Skeletal muscle satellite cell (primary cell): ENCODE measurements at regions not wholly inside any gene's neighbourhood (a gene's known extent, or its start where the extent isn't known, plus 50 kb on each side); places are given as distances from the start of the nearest gene placed in this dataset.
A peak's percentile ranks its signal among the peaks of the same experiment; 100 is the strongest.

Experiments used
- H3K27me3 ChIP-seq: 2 replicates; pipeline ENCODE4 v1.7.0; 2013; ENCODE audit warnings: low read length; ENCODE audit not compliant: control insufficient read depth, insufficient read depth
- H3K36me3 ChIP-seq: 2 replicates; pipeline ENCODE4 v1.7.0; 2013; ENCODE audit warnings: mild to moderate bottlenecking, control low read depth, low read length; ENCODE audit not compliant: insufficient read depth
- H3K4me1 ChIP-seq: 2 replicates; pipeline ENCODE4 v1.7.0; 2013; ENCODE audit warnings: low read length; ENCODE audit not compliant: control insufficient read depth, insufficient read depth
- H3K4me2 ChIP-seq: 2 replicates; pipeline ENCODE4 v1.7.0; 2013; ENCODE audit warnings: mild to moderate bottlenecking, low read length
- H3K4me3 ChIP-seq: 2 replicates; pipeline ENCODE4 v1.7.0; 2013; ENCODE audit warnings: low read length
- H3K9ac ChIP-seq: 2 replicates; pipeline ENCODE4 v1.7.0; 2013; ENCODE audit warnings: mild to moderate bottlenecking, low read depth, low read length, moderate library complexity
- H3K9me3 ChIP-seq: replicated peaks from 2 replicates; pipeline ENCODE4 v1.7.0; 2013; ENCODE audit warnings: mild to moderate bottlenecking, control low read depth, low read length

- no peak overlapping the region for H3K9ac ChIP-seq
- H3K4me3 ChIP-seq: no peak overlapping the region
Measured at GRCh38 chr20:22446613-22447446, 137.5 kb downstream of the FOXA2 start.

GRCh38 chr20:22442318-22442717, 142.1 kb downstream of the FOXA2 start:
- Histone ChIP-seq H3K4me2 (no peak overlapping the region), H3K4me3 (no peak overlapping the region), H3K27me3 (peaks cover 4% of the 10 kb centered on the region), H3K4me1 (no peaks in the 10 kb centered on the region), H3K9me3 (no peaks in the 10 kb centered on the region), H3K36me3 (no peaks in the 10 kb centered on the region), H3K9ac (no peak overlapping the region)

More at GRCh38 chr20:22446613-22447446, 137.5 kb downstream of the FOXA2 start:
- no peaks in the 10 kb centered on the region for H3K9me3 ChIP-seq
- no peaks in the 10 kb centered on the region for H3K36me3 ChIP-seq
- no peaks in the 10 kb centered on the region for H3K4me1 ChIP-seq
- H3K27me3 ChIP-seq: peaks cover 6% of the 10 kb centered on the region
- peak overlapping the region; percentile 44 for H3K4me2 ChIP-seq

DNA sequence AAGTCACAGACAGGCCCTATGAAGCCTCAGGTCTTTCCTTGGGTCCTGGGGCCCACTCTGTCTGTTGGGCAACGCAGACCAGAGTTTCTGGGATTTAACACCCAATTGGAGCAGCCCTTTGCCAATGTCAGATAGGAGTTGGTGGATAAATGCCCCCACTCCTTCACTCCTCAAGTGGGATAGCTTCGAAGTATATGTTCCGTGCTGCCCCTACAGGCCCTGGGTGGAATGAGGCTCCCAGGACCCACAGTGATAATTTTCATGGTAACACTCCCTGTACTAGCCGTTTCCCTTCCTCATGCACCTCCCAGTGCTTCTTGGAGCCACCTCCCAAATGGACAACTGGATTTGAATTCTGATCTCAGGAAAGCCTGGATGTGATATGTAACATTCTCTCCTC, 145.4 kb downstream of the FOXA2 start:
- no peaks in the 10 kb centered on the region for H3K9me3 ChIP-seq
- no peaks in the 10 kb centered on the region for H3K36me3 ChIP-seq
- H3K4me1 ChIP-seq: no peaks in the 10 kb centered on the region
- H3K4me3 ChIP-seq: no peak overlapping the region
- peaks cover 2% of the 10 kb centered on the region for H3K27me3 ChIP-seq
- H3K4me2 ChIP-seq: no peak overlapping the region
- H3K9ac ChIP-seq: no peak overlapping the region

DNA sequence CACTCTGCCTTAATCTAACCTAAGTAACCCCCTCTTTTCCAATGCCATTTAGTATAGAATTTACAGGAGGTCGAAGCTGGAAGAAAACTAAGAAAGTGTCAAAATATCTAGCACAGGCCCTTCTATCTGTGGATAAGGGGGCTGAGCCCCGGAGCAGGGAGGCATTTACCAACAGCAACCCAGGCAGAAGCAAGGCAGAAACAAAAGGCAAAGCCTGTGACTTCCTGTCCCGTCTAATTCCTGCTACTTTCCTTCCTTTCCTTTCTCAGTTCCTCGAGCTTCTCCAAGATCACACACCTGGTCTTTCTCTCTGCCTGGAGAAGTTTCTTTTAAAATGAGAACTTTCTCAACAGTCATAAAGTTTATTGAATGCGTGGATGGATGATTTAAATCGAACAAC, 146.0 kb downstream of the FOXA2 start:
- Histone ChIP-seq H3K4me2 (no peak overlapping the region), H3K9ac (no peak overlapping the region), H3K27me3 (peaks cover 2% of the 10 kb centered on the region), H3K4me1 (no peaks in the 10 kb centered on the region), H3K4me3 (no peak overlapping the region), H3K9me3 (no peaks in the 10 kb centered on the region), H3K36me3 (no peaks in the 10 kb centered on the region)

DNA sequence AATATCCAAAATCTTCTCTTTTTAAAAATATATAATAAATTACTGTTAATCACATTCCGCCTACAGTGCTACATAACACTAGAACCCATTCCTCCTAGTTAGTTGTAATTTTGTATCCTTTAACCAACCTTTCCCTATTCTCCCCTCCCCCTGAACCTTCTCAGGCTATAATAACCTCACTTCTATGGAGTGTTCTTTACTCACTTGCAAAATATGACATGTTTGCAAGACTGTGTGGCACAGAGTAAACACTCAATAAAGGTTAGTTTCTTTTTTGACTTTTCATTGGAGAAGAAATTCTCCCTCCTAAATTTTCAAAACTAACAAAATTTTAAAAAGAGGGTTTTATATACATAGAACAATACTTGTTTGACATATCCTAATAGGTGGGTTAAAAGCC, 147.0 kb downstream of the FOXA2 start:
- Histone ChIP-seq H3K27me3 (peaks cover 2% of the 10 kb centered on the region), H3K4me1 (no peaks in the 10 kb centered on the region), H3K9me3 (no peaks in the 10 kb centered on the region), H3K9ac (no peak overlapping the region), H3K4me2 (no peak overlapping the region), H3K36me3 (no peaks in the 10 kb centered on the region), H3K4me3 (no peak overlapping the region)

DNA sequence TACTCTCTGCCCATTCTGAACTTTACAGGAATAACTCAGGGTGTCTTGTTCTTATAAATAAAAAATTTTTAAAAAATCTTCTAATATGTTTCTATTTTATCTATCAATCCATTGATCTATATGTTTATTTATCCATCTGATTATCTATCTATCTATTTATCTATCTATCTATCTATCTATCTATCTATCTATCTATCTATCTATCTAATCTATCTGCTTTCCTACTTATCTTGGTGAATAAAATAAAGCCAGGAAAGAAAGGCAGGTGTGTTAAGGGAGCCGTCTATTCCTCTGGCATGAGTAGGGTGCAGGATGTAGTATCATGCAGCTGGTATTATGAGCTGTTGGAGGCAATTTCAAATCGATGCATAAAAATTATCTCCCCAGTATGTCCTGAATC, 153.0 kb downstream of the FOXA2 start:
- no peaks in the 10 kb centered on the region for H3K9me3 ChIP-seq
- H3K9ac ChIP-seq: no peak overlapping the region
- H3K27me3 ChIP-seq: peaks cover 10% of the 10 kb centered on the region
- H3K36me3 ChIP-seq: no peaks in the 10 kb centered on the region
- peaks cover 7% of the 10 kb centered on the region for H3K4me1 ChIP-seq
- no peak overlapping the region for H3K4me3 ChIP-seq
- no peak overlapping the region for H3K4me2 ChIP-seq

DNA sequence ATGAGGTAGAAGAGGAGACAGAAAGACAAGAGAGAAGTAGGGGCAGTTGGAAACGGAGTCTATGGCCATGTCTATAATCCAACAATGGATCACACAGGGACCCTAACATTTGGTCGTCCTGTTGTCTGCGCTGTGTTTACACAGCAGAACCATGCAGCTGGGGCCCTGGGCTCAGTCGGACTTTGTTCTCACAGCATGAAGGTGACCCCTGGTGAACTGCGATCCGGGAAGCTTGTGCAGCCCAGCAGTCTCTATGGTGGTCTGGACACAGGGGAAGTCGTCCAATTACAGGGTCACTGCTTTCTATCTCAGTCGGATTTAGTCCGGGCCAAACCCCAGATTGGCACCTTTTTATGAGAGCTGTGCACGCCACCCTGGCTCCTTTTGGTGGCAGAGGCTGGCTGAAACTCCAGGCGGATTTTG, 153.6 kb downstream of the FOXA2 start:
- Histone ChIP-seq H3K27me3 (peaks cover 10% of the 10 kb centered on the region), H3K9me3 (no peaks in the 10 kb centered on the region), H3K4me3 (no peak overlapping the region), H3K36me3 (no peaks in the 10 kb centered on the region), H3K4me2 (no peak overlapping the region), H3K9ac (no peak overlapping the region), H3K4me1 (peaks cover 7% of the 10 kb centered on the region)

GRCh38 chr20:22430154-22430745, 154.1 kb downstream of the FOXA2 start:
- Histone ChIP-seq H3K4me1 (peaks cover 7% of the 10 kb centered on the region), H3K9me3 (no peaks in the 10 kb centered on the region), H3K27me3 (peaks cover 10% of the 10 kb centered on the region), H3K4me3 (no peak overlapping the region), H3K9ac (no peak overlapping the region), H3K36me3 (no peaks in the 10 kb centered on the region), H3K4me2 (peak overlapping the region; percentile 32)

GRCh38 chr20:22429175-22430153, 154.9 kb downstream of the FOXA2 start:
- Histone ChIP-seq H3K9ac (no peak overlapping the region), H3K27me3 (peaks cover 7% of the 10 kb centered on the region), H3K36me3 (no peaks in the 10 kb centered on the region), H3K9me3 (no peaks in the 10 kb centered on the region), H3K4me2 (peak overlapping the region; percentile 32), H3K4me3 (no peak overlapping the region), H3K4me1 (peaks cover 7% of the 10 kb centered on the region)

DNA sequence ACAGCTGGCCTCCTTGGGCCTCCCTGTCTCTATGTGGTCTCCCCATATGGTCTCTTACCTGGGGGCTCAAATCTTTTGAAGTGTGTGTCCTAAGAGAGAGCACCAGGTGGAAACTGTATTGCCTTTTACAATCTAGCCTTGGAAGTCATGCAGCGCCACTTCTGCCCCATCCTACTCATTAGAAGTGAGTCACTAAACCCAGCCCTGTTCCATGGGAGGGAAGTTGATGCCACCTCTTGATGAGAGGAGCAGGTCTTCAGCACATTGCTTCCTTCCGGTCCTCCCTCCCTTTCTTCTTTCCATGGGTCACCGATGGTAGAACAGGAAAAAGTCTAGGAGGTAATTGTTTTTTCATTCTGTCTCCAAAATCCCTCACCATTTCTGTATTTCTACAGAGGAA, 156.3 kb downstream of the FOXA2 start:
- no peak overlapping the region for H3K4me3 ChIP-seq
- no peak overlapping the region for H3K9ac ChIP-seq
- H3K27me3 ChIP-seq: peaks cover 7% of the 10 kb centered on the region
- H3K9me3 ChIP-seq: no peaks in the 10 kb centered on the region
- H3K4me1 ChIP-seq: peaks cover 7% of the 10 kb centered on the region
- no peak overlapping the region for H3K4me2 ChIP-seq
- H3K36me3 ChIP-seq: no peaks in the 10 kb centered on the region

- Histone ChIP-seq H3K9ac (no peak overlapping the region), H3K36me3 (no peaks in the 10 kb centered on the region), H3K9me3 (no peaks in the 10 kb centered on the region), H3K27me3 (peaks cover 7% of the 10 kb centered on the region), H3K4me1 (peaks cover 7% of the 10 kb centered on the region), H3K4me3 (no peak overlapping the region), H3K4me2 (no peak overlapping the region)
Measured at GRCh38 chr20:22426772-22427171, 157.6 kb downstream of the FOXA2 start.
